Ovary (tissue), 3 donors: ENCODE measurements at regions not wholly inside any gene's neighbourhood (a gene's known extent, or its start where the extent isn't known, plus 50 kb on each side); places are given as distances from the start of the nearest gene placed in this dataset.
"Not testable (repeated sequence)": the region's sequence is repeated elsewhere in the genome, so short reads cannot be mapped to it uniquely, and the experiment has no call there.

Experiments used
- EP300 ChIP-seq: sonication (generic); formaldehyde crosslinking; IDR thresholded peaks from one replicate; pipeline ENCODE4 v1.6.1; 2017; ENCODE audit warnings: antibody characterized with exemption
- POLR2A ChIP-seq: fragments of 450-650 bp; IDR thresholded peaks from one replicate; pipeline ENCODE4 v1.6.1; 2017; ENCODE audit warnings: antibody characterized with exemption, mild to moderate bottlenecking, moderate library complexity
- TF ChIP-seq, protein P1 (sequence below), 3 donors: fragments of 450-650 bp in 2 of 3; fragments of 200-600 bp in 1 of 3; IDR thresholded peaks; one replicate each; pipeline versions ENCODE4 v1.5.1 to v1.8.0; 2016 to 2022; ENCODE audit warnings: antibody characterized with exemption in 3 of 3, mild to moderate bottlenecking in 1 of 3
- donor health status: DM: no; HTN: no; CAD: no.

- TF ChIP-seq, protein P1, sequence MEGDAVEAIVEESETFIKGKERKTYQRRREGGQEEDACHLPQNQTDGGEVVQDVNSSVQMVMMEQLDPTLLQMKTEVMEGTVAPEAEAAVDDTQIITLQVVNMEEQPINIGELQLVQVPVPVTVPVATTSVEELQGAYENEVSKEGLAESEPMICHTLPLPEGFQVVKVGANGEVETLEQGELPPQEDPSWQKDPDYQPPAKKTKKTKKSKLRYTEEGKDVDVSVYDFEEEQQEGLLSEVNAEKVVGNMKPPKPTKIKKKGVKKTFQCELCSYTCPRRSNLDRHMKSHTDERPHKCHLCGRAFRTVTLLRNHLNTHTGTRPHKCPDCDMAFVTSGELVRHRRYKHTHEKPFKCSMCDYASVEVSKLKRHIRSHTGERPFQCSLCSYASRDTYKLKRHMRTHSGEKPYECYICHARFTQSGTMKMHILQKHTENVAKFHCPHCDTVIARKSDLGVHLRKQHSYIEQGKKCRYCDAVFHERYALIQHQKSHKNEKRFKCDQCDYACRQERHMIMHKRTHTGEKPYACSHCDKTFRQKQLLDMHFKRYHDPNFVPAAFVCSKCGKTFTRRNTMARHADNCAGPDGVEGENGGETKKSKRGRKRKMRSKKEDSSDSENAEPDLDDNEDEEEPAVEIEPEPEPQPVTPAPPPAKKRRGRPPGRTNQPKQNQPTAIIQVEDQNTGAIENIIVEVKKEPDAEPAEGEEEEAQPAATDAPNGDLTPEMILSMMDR (IDR thresholded peaks at IDR 0.05): not testable (repeated sequence)
- not testable (repeated sequence) for TF ChIP-seq POLR2A, EP300
Observed at GRCh38 chr1:184829496-184829895, 74.8 kb upstream of the EDEM3 start.
